ENCODE measurements at regions not wholly inside any gene's neighbourhood (a gene's known extent, or its start where the extent isn't known, plus 50 kb on each side); places are given as distances from the start of the nearest gene placed in this dataset.

DNA sequence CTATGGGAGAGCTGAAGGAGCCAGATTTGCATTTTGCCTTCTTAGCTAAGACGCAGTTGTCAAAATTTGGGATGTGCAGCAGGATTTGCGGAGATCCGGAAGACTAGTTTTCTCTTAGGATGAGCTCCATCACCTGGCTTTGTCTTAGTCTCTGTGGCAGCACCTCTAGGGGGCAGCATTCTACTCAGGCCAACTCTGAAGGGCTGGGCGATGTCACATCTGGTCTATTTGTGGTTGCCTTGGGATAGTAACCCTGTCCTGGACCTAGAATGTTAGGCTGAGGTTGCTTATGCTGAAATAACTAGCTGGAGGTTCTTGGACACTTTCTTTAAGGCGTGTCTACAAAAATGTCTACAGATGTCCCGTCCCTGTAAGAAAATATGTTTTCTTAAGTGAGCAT lies 116.2 kb downstream of the FAT3 start:
- TF ChIP-seq POLR2A (IDR thresholded peaks at IDR 0.05) (no peak), POLR2AphosphoS5 (IDR thresholded peaks at IDR 0.05) (no peak), EP300 (IDR thresholded peaks at IDR 0.05) (no peak)
- TF ChIP-seq, protein P1, sequence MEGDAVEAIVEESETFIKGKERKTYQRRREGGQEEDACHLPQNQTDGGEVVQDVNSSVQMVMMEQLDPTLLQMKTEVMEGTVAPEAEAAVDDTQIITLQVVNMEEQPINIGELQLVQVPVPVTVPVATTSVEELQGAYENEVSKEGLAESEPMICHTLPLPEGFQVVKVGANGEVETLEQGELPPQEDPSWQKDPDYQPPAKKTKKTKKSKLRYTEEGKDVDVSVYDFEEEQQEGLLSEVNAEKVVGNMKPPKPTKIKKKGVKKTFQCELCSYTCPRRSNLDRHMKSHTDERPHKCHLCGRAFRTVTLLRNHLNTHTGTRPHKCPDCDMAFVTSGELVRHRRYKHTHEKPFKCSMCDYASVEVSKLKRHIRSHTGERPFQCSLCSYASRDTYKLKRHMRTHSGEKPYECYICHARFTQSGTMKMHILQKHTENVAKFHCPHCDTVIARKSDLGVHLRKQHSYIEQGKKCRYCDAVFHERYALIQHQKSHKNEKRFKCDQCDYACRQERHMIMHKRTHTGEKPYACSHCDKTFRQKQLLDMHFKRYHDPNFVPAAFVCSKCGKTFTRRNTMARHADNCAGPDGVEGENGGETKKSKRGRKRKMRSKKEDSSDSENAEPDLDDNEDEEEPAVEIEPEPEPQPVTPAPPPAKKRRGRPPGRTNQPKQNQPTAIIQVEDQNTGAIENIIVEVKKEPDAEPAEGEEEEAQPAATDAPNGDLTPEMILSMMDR (IDR thresholded peaks at IDR 0.05) = no peak
- no peak overlapping the region for H3K27ac ChIP-seq
- no peaks in the 10 kb centered on the region for H3K36me3 ChIP-seq
- H3K27me3 ChIP-seq = no peaks in the 10 kb centered on the region
- H3K4me3 ChIP-seq = no peak overlapping the region
- no peaks in the 10 kb centered on the region for H3K4me1 ChIP-seq
- H3K9me3 ChIP-seq = no peaks in the 10 kb centered on the region
- no peak for DNase-seq
- 85 to 94% (median 89%) methylated on average over 6 of the region's 6 CpGs for WGBS, 5 donors
- intact Hi-C loops (cut with DNase I; ENCODE audit: low total_unique reads) = no loop called here

DNA sequence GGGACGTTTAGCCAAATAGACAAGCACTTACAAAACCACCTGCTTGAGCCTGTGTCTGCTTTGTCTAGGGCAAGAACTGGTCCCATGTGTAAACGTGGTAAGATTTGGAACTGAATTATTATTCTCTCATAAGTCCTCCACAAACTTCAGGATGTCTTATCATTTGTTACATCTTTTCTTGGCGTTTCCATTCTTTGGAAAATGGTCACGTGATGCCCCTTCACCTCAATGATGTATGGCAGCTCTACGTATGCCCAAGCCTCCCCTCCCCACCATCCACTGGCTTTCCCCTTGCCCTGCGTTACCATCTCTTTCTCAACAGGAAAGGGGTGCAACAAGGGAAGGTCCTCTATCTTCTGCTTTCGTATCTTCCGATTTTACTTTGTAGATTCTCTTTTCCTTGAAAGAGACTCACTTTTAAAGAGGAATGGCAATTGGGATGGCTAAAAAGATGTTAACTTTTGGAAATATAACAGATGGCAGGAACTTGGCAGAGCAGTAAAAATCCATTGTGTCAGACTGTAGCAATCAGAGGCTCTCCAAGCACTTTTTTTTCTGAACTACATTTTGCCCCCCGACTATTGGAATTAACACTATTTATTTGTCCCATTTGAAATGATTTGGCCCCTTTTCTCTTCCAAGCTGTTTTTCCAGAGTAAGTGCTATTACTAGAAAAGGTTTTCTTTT lies 117.6 kb downstream of the FAT3 start:
- Histone ChIP-seq H3K9me3 (no peaks in the 10 kb centered on the region), H3K4me1 (no peaks in the 10 kb centered on the region), H3K27me3 (no peaks in the 10 kb centered on the region), H3K36me3 (no peaks in the 10 kb centered on the region), H3K4me3 (no peak overlapping the region), H3K27ac (no peak overlapping the region)
- TF ChIP-seq POLR2A (IDR thresholded peaks at IDR 0.05) = no peak
- TF ChIP-seq POLR2AphosphoS5 (IDR thresholded peaks at IDR 0.05) = no peak
- TF ChIP-seq EP300 (IDR thresholded peaks at IDR 0.05) = no peak
- TF ChIP-seq, protein P1 (IDR thresholded peaks at IDR 0.05) = no peak
- DNase-seq = no peak
- intact Hi-C loops (cut with DNase I; ENCODE audit: low total_unique reads) = no loop called here
- 70 to 80% (median 75%) methylated on average over 9 of the region's 9 CpGs for WGBS, 5 donors

DNA sequence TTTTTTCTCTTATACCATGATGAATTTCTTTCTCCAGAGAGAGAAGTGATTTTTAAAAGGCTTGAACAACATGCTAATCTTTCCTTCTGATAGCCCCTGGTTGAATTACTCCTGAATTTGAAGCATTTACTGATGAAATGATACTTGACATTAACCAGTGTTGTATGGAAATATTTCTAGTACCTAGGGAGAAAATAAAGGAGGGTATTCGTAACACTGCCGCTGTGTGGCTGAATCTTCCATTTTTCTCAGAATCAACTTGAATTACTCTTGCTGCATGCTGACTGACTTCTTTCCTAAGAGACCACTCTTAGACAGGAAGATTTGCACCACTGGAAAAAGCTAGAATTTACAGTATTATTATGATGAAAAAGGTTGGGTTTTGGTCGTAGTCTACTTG lies 118.3 kb downstream of the FAT3 start:
- no peak for DNase-seq
- intact Hi-C loops (cut with DNase I; ENCODE audit: low total_unique reads) = no loop called here
- WGBS, 5 donors = 84 to 97% (median 90%) methylated on average over 3 of the region's 3 CpGs
- Histone ChIP-seq H3K27ac (no peak overlapping the region), H3K27me3 (no peaks in the 10 kb centered on the region), H3K36me3 (no peaks in the 10 kb centered on the region), H3K9me3 (no peaks in the 10 kb centered on the region), H3K4me3 (no peak overlapping the region), H3K4me1 (no peaks in the 10 kb centered on the region)
- TF ChIP-seq EP300 (IDR thresholded peaks at IDR 0.05) (no peak), POLR2AphosphoS5 (IDR thresholded peaks at IDR 0.05) (no peak), POLR2A (IDR thresholded peaks at IDR 0.05) (no peak)
- TF ChIP-seq, protein P1 (IDR thresholded peaks at IDR 0.05) = no peak

DNA sequence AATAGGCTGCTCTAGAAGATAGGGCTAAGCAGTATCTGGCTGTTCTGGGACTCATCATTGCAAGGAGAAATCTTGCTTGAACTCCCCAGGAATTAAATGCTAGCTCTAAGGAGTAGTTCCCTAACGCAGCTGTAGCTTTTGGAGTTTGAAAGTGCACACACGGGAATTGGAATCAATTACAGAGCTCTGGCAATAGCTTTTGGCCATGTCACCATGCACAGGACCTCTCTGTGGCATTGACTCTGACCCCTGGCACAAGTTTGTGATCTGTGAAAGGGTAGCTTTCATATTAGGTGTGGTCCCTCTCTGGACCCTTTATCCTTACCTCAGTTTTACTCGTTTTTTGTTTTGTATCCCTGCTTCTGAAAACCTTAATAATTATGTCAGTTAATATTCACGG lies 121.6 kb downstream of the FAT3 start:
- no peaks in the 10 kb centered on the region for H3K36me3 ChIP-seq
- no peak overlapping the region for H3K27ac ChIP-seq
- intact Hi-C loops (cut with DNase I; ENCODE audit: low total_unique reads) = no loop called here
- H3K9me3 ChIP-seq = no peaks in the 10 kb centered on the region
- no peak for DNase-seq
- no peak for TF ChIP-seq POLR2AphosphoS5 (IDR thresholded peaks at IDR 0.05)
- TF ChIP-seq, protein P1 (IDR thresholded peaks at IDR 0.05) = no peak
- TF ChIP-seq POLR2A (IDR thresholded peaks at IDR 0.05) = no peak
- no peak for TF ChIP-seq EP300 (IDR thresholded peaks at IDR 0.05)
- H3K27me3 ChIP-seq = no peaks in the 10 kb centered on the region
- no peak overlapping the region for H3K4me3 ChIP-seq
- 66 to 85% (median 76%) methylated on average over 4 of the region's 4 CpGs for WGBS, 5 donors
- H3K4me1 ChIP-seq = no peaks in the 10 kb centered on the region

Measured in stomach (tissue), 8 donors.